HL-60 (cell line): ENCODE measurements at regions not wholly inside any gene's neighbourhood (a gene's known extent, or its start where the extent isn't known, plus 50 kb on each side); places are given as distances from the start of the nearest gene placed in this dataset.
"Not testable (repeated sequence)": the region's sequence is repeated elsewhere in the genome, so short reads cannot be mapped to it uniquely, and the experiment has no call there.

Experiments used
- GABPA ChIP-seq: IDR thresholded peaks from 2 replicates; pipeline ENCODE4 v1.6.1; 2012; ENCODE audit warnings: low read depth
- POLR2AphosphoS5 ChIP-seq: IDR thresholded peaks from 2 replicates; pipeline ENCODE4 v1.6.1; 2012; ENCODE audit warnings: low read depth
- SPI1 ChIP-seq: IDR thresholded peaks from 2 replicates; pipeline ENCODE4 v1.6.1; 2012; ENCODE audit warnings: low read depth, mild to moderate bottlenecking, borderline replicate concordance
- TF ChIP-seq, protein P1 (sequence below): IDR thresholded peaks from one replicate; pipeline ENCODE4 v1.5.1; 2011; ENCODE audit warnings: low read length, control low read depth, inconsistent platforms; ENCODE audit not compliant: insufficient read depth
- TF ChIP-seq, protein P2 (sequence below): IDR thresholded peaks from 2 replicates; pipeline ENCODE4 v1.6.1; 2012; ENCODE audit warnings: low read depth; ENCODE audit not compliant: insufficient replicate concordance

DNA sequence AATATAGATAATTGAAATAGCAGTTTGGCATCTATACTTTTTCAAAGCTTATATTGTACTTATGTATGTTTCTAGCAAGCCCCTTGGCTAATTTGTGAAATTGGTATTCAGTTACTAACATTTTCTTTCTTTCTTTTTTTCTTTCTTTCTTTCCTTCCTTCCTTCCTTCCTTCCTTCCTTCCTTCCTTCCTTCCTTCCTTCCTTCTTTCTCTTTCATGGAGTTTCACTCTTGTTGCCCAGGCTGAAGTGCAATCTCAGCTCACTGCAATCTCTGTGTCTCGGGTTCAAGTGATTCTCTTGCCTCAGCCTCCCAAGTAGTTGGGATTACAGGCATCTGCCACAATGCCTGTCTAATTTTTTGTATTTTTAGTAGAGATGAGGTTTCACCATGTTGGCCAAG lies 215.4 kb downstream of the NNT start:
- TF ChIP-seq, protein P1, sequence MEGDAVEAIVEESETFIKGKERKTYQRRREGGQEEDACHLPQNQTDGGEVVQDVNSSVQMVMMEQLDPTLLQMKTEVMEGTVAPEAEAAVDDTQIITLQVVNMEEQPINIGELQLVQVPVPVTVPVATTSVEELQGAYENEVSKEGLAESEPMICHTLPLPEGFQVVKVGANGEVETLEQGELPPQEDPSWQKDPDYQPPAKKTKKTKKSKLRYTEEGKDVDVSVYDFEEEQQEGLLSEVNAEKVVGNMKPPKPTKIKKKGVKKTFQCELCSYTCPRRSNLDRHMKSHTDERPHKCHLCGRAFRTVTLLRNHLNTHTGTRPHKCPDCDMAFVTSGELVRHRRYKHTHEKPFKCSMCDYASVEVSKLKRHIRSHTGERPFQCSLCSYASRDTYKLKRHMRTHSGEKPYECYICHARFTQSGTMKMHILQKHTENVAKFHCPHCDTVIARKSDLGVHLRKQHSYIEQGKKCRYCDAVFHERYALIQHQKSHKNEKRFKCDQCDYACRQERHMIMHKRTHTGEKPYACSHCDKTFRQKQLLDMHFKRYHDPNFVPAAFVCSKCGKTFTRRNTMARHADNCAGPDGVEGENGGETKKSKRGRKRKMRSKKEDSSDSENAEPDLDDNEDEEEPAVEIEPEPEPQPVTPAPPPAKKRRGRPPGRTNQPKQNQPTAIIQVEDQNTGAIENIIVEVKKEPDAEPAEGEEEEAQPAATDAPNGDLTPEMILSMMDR: not testable (repeated sequence)
- TF ChIP-seq POLR2AphosphoS5, SPI1, GABPA: not testable (repeated sequence)
- TF ChIP-seq, protein P2, sequence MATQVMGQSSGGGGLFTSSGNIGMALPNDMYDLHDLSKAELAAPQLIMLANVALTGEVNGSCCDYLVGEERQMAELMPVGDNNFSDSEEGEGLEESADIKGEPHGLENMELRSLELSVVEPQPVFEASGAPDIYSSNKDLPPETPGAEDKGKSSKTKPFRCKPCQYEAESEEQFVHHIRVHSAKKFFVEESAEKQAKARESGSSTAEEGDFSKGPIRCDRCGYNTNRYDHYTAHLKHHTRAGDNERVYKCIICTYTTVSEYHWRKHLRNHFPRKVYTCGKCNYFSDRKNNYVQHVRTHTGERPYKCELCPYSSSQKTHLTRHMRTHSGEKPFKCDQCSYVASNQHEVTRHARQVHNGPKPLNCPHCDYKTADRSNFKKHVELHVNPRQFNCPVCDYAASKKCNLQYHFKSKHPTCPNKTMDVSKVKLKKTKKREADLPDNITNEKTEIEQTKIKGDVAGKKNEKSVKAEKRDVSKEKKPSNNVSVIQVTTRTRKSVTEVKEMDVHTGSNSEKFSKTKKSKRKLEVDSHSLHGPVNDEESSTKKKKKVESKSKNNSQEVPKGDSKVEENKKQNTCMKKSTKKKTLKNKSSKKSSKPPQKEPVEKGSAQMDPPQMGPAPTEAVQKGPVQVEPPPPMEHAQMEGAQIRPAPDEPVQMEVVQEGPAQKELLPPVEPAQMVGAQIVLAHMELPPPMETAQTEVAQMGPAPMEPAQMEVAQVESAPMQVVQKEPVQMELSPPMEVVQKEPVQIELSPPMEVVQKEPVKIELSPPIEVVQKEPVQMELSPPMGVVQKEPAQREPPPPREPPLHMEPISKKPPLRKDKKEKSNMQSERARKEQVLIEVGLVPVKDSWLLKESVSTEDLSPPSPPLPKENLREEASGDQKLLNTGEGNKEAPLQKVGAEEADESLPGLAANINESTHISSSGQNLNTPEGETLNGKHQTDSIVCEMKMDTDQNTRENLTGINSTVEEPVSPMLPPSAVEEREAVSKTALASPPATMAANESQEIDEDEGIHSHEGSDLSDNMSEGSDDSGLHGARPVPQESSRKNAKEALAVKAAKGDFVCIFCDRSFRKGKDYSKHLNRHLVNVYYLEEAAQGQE: not testable (repeated sequence)
